Stimulated activated CD4-positive, alpha-beta T cell treated with anti-CD3 and anti-CD28 coated beads, Interleukin-12 subunit alpha, Interleukin-12 subunit beta, amount 100 ng/mL, for 4 hours (primary cell): ENCODE measurements at regions not wholly inside any gene's neighbourhood (a gene's known extent, or its start where the extent isn't known, plus 50 kb on each side); places are given as distances from the start of the nearest gene placed in this dataset.

Source experiments
- DNase-seq: peaks from one replicate; pipeline ENCODE4 v3.0.0-alpha.2; 2020

DNA sequence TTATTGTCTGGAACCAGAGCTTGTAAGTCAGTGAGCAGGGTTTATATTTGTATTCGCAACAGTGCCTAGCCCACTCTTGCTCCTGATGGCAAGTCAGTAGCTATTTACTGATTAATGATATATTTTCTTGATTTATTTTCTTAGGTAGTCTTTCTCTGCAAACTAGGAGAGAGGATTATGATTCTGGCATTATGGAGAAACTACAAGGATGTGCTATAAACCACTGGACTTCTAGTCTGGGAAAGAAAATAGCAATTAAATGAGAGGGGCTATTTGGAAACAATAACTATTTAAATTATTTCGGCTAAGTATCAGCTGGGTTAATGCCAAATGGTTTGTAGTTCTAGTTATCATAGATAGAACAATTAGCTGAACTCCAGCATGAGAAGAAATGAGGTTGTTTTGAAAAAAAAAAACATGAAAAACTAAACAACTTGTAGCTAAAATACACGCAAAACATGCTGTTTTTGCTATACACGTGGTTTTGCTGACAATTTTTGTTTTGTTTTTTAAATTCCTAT lies 304.9 kb upstream of the TCF21 start:
- DNase-seq, result no peak

DNA sequence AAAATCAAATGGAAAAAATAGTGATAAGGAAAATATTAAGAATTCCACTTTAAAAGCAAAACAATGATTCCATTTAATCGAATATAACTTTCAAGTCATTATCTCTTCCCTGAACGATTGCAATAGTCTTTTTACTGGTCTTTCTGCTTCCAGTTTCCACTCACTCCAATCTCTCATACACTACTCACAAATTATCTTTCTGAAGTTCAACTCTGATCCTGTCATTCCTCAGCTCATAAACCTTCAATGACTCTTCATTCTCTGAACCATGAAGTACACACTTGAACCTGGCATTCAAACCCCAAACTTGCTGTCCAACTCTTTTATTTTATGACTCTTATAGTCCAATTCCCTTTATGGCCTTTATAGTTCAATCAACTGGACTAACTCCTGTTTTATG lies 304.1 kb upstream of the TCF21 start:
- no peak for DNase-seq

DNA sequence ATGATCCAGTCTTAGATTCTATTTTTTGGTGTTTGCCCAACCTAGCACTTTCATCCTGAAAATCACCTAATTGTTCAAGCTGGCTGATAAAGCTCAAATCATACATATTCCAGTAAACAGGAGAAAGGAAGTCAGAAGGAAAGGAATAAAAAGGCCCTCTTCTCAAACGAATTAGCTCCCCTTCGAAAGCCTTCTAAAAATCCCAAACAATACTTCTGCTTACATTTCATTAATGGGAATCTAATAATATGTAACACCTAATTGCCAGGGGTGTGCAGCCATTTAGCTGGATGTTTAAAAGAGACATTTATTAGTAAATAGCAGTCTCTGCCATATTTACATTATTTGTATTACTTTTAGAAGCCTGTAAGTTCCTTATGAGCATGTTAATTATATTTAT lies 302.9 kb upstream of the TCF21 start:
- no peak for DNase-seq

DNA sequence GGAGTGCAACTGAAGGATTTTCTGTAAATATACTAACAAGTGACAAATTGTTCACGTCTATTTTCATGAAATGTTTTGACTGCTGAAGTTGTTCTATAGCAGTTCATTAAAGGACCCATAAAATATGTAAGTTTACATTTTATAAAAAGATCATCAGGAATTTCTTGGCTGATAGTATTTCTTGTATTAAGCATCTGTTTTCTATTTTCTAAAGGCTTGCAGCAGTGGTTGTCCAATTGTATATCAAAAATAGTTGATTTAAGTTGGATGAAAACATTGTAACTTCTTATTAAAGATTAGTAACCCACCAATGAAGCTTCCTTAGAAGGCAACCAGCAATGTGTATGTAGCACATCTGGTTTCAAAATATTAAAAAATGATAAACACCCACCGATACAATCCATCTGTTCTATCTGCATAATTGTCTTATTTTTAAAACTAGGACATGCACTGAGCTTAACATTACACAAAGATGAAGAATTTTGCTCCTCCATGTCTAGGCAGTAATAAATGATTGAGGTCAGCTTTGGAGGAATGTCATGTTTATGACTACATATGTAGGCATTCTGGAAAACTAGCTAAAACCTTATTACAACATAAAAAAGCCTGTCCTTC lies 301.3 kb upstream of the TCF21 start:
- no peak for DNase-seq

DNA sequence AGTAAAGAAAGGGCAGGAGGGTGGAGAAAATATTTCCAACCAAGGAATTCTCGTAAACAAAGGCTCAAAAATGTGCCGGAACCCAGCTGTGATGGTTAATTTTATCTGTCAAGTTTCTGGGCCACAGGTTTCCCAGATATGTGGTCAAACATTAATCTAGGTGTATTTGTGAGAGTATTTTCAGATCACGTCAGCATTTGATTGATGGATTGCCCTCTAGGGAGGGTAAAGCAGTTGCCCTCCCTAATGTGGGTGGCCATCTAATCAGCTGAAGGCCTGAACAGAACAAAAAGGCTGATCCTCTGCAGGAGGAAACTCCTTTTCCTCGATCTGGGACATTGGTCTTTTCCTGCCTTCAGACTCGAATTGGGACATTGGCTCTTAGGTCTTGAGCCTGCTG lies 298.7 kb upstream of the TCF21 start:
- no peak for DNase-seq

DNA sequence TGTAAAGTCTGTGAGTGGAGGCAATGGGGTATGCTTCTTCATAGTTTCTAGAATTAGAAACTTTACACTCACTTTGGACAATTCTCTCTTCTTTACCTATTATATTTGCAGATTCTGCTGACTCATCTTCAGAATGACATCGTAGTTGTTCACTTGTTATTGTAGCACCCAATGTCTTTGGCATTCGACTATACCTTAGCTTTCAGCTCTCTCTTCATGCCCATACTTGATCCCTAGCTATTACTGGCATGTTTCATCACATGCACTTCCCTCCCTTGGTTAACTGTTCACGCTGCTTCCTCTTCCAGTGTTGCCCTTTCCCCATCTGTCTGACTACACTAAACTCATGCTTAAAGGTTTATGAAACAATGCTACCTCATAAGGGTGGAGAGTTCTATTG lies 298.1 kb upstream of the TCF21 start:
- DNase-seq, result no peak

DNA sequence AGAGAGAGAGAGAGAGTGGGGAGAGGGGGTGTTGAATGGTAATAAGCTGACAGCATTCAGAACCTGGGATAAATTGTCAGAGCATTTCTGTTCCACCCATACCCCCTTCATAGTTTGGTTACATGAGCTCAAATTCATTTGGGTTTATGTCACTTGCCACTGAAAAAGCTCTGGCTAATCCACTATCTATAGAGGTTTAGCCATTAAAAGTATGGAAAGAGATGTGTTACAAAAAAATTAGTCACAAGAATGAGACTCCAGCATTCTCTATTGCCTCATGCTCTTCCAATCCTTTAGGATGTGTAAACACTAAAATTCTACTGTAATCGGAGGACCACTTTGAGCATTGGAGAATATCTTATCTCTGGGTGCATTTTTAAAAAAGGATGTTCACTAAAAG lies 297.6 kb upstream of the TCF21 start:
- no peak for DNase-seq

DNA sequence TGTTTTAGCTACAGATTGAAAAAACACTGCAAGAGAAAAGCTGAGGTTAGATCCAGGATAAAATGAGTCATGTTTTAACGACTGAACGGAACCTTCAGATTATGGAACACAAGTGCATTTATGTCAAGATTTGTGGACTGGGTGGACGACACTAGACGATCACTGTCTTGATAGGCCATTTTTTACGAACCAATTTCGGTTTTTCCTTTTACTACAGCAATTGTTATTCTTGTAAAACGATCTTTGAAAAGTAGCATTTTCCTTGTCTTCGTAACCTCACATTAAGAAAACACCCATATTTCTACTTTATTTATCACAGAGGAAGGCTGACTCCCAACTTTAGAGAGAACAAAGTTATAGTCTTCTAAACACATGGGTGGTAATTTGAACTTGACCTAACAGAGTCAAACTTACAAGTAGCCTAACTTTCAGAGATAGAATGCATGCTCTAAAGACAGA lies 294.2 kb upstream of the TCF21 start:
- no peak for DNase-seq

DNA sequence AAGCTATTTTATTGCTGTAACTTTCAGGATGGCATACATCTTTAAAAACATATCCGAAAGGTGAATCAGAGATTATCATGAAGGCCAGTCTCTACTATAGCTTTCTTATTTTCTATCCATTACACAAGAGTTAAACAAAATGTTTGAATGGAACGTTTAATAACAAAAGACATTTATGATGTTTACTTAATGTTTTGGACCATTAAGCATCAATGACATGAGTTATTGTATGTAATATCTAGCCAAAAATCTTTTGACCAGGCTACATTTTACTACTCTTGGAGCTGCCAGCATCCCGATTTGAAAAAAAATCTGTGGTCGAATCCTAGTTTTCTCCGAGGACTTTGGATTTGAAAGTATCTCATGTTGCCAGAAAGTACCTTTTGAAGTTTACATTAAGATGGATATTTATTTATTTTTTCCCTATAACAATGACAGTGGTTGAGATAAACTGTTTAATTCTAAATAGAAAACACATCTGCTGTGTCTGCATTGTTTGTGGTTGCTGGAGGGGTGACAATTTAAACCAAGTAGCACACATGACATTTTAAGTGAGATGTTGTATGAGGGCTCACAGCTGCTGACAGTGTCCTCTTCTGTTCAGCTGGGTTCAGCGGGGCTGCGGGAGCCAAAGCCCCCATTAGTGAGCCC lies 293.7 kb upstream of the TCF21 start:
- DNase-seq, result no peak

DNA sequence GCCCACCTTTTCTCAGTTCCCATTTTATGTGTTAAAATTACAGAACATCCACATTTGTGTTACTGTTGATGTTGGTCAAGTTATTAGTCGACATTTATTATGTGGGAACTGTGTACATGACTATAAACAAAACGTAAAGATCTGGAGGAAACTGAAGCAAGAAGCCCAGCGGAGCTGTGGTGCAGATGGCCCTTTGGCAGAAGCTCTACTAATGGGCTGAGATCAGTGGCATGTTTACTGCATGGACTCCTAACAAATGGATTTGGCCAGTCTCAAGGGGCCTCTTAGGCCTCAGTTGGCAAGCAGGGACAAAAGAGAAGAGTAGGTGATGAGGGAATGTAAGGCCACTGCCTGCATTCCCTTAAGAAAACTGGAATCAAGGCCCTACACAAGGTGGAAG lies 282.1 kb upstream of the TCF21 start:
- DNase-seq, result no peak

DNA sequence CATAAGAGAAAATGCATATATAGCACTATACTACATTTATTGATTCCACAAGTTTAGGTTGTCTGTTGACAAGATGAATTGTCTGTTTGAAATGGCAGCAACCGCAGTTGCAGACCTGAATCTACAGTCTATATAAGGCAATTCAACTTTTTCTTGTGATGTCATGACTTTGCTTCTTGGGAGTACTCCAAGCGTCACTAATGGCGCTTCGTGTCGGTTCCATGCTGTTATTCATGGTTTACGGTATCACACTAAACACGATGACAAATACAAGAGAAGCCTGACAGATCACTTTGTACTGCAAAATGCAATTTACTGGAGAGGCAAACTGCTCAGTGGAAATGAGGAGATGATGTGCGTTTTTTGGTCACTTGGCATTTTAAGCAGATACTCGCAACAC lies 280.3 kb upstream of the TCF21 start:
- no peak for DNase-seq

DNA sequence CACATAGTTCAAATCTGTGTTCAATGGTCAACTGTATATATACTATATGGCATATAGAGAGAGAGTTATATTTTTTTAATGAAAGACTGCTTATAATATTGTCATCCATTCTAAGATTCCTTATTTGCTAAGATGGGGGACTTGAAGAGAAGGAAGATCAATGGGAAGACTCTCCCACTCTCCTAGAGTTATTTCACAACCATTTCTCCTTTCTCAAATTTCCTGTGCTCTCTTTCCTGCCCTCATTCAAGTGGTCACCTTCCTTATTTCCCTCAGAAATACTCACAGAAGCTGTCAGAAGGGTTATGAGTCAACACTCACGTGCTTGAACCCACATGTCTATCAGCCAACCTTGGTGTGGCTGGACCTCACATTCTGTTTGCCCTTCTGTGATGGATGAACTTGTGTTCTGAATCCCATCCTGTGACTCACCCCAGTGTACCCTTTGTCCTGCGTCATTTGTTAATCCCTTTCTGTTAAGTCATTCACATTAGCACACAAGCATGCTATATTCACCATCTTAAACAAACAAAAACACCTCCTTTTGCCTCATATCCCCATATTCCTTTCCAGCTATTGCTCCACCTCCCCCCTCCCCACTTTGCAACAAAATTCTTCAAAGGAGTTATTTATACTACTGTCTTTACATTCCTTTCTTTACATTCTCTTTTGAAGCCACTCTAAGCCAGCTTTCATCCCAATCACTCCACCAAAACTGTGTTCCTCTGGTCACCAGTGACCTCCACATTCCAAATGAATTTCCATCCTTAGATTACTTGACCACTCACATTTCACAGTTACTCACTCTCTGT lies 279.3 kb upstream of the TCF21 start:
- DNase-seq, result no peak

DNA sequence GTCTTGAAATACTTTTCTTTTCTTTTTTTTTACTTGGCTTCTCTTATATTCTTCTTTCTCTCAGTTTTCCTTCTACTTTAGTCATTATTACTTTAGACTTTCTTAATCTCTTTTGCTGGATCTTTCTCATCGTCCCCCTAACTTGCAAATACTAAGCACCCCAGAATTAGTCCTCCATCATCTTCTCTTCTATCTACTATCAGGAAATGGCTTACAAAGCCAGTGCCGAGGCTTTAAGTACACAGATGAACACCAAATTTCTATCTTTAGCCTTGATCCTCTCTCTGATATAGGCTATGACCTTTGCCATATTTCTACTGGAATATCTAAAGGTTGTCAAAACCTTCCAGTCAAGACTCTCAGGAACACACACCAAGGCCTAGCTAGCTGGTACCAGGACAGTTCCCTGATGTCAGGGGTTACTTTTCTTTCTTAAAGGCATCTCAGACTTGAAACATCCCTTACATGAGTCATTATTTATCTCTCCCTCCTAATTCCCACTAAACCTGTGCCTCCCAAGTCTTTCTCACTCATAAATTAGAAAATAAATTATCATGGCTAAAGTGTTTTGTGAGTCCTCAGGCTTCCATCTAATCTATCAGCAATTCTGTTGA lies 278.6 kb upstream of the TCF21 start:
- no peak for DNase-seq

DNA sequence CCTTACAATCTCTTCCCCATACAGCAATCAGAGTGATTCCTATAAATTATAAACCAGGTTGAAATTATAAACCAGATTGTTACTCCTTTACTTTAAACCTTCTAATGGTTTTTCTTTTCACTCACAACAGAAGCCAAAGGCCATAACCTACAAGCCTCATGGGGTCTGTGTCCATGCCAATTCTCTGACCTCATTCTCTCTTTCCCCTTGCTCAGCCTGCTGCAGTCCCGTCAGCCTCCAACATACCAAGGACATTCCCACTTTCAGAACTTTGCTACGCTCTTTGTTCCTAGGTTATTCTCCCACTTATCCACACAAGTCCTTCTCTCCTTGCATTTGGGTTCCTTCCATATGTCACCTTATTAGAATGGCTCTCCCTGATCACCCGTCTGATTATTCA lies 277.9 kb upstream of the TCF21 start:
- DNase-seq, result no peak

DNA sequence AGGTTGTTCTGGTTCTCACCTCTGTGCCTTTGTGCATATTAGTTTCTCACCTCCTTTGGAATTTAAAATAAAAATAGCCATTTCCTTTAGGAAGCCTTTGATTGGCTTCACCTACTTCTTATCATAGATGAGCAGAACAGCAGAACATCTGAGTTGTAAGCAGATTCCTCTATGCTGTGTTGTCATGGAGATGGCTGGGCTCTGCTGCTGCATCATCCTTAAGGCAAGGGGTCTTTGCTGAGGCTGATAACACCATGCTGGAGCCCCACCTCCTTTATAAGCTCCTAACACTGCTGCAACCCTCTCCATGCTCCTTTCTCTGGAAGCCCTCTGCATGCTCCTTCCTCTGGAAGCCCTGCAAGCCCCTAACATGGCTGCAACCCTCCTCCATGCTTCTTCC lies 276.5 kb upstream of the TCF21 start:
- no peak for DNase-seq

DNA sequence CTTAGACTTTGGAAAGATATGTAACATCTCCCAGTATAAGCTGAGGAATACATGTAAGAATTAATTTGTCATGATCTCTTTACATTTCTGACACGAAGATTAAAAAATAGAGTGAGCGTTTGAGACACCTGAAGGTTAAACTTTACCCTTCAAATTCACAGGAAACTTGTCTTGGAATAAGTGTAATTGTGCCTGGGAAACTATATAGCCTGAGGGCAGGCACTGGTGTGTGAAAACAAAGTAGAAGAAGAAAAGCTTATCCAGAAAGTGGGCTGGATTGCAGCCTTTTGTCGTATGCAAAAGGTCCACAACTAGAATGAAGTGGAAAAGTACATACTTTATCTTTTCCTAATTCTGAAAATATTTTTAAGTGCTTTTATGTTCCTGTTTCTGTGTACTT lies 275.7 kb upstream of the TCF21 start:
- no peak for DNase-seq

DNA sequence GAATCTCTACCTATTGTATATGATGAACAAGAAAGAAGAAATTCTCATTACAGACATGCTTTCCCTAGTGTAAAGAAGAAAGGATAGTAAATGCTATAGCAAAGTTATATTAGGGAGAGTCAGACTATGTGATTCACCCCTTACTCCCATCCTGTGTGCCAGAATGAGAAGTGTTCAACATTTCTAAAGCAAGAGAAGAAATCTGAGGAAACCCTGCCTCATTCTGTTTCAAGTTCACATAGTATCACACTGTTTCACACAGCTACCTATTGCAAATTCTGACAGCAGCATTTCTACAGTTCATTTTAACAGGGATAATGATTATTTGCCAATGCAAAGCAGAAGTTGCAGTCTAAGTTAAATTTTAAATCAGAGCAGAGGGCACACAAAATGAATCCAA lies 267.2 kb upstream of the TCF21 start:
- DNase-seq, result no peak

DNA sequence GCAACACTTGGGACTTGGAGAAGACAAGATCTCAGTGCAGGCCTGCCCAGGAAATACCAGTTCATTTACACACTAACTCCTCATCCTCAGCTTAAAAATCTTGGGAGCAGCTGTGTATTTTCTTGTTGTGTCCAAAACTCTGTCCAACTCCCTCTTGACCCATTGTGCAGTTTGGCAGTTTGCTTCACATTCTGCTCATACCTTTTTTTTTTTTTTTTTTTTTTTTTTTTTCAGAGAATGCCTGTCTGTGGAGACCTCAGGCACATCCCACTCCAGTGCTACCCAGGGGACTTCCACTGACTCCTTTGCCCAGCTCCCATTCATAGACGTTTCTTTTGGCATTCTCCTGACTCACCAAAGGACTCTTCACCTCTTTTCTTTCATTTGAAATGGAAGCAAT lies 265.8 kb upstream of the TCF21 start:
- no peak for DNase-seq

DNA sequence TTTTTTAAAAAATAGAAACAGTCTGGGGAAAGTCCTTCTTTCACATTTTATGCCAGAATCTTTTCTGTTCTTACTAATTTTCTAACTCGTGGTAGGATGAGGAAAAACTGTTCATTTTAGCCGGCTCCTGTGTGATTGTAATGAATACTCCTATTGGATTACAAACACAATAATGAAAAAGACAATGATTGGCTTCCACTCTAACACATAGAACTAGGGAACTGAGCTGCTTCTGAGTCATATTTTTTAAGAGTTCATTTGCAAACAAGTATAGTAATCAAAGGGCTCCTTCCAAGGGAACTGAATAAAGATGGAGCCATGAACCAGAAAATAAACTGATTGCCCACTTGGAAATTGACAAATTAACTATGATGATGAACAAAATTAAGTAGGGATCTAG lies 265.3 kb upstream of the TCF21 start:
- no peak for DNase-seq

DNA sequence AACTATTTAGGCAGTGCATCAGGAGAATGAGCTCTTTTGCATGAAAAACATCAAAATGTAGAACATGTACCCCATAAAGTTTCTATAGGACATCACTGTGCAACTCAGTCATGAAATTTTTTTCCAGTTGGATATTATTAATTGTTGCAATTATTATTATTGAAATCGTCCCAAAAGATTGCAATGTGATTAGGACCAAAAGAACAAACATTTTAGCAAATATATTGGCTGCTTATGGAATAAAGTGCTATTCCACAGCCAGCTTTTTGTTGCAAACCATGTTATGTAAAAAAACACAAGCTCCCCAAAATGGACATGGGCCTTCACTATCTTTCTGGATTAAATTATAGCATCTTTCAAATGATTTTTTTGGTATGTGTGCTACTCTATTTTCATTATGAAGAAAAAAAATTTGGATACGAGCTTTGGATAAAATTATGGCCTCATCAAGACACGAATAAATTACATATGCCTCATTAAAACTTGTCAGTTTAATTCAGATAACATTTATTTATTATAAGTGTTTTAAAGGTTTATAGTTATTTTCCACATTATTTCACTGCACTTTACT lies 262.7 kb upstream of the TCF21 start:
- no peak for DNase-seq

DNA sequence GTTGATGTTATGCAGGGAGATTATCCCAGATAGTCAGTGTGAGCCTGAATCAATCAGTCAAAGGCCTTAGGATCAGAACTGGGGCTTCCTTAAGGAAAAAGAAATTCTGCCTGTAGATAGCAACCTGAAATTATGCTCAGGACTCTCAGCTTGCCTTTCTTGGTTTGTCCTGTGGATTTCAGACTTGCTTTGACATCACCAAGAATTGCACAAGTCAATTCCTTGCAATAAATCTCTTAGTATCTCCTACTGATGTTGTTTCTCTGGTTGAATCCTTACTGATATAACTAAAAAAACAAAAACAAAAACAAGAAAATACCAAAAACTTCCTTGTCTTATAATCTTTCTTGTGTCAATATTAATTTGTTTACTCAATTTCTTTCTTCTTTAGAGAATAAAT lies 258.9 kb upstream of the TCF21 start:
- DNase-seq, result no peak

DNA sequence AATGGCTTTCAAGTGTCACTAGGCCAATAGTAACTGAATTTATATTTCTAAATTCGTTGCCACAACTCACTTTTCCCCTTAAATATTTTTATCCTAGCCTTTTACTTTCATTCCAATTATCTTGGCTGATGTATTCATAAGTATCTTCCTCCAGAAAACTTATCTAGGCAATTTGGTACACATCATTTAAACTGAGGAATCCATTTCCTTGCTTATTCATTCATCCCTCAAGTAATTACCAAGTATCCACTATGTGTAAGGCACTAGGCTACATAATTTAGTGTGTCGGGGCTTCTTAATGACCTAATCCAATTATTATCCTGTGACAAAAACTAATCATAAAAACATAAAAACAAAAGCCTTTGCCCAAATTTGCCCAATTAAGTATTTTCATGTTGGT lies 258.3 kb upstream of the TCF21 start:
- DNase-seq, result no peak

DNA sequence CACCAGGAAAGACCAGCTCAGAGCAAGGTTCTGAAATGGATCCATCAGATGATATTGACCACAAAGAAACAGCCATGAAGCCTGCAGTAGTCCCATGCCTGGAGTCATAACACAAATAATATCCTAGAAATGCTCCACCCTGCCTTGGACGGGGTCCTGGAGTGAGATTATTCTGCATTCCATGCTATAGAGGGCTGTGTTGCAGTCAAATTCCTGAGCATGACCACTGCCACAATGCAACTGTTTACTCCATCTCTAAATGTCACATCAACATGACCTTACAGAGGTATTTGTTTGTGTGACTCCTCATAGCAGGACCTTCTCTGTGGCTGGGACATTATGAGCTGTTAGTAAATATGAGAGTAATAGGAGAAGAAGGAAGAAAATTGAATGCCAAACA lies 257.5 kb upstream of the TCF21 start:
- DNase-seq, result no peak
